K562 (cell line): ENCODE measurements at regions not wholly inside any gene's neighbourhood (a gene's known extent, or its start where the extent isn't known, plus 50 kb on each side); places are given as distances from the start of the nearest gene placed in this dataset.

Source experiments
- PTTG1 ChIP-seq: fragments of 450-650 bp; IDR thresholded peaks from 2 replicates; pipeline ENCODE4 v1.6.1; 2016; ENCODE audit warnings: low read depth, mild to moderate bottlenecking, missing genetic modification characterization, missing compliant biosample characterization
- SREBF1 ChIP-seq: fragments of 150-350 bp; IDR thresholded peaks from 2 replicates; pipeline ENCODE4 v1.6.1; 2014; ENCODE audit warnings: antibody characterized with exemption, low read depth, low read length, borderline replicate concordance
- TCF7L2 ChIP-seq: fragments of 150-350 bp; IDR thresholded peaks from 2 replicates; pipeline ENCODE4 v1.6.1; 2016; ENCODE audit warnings: low read depth, mild to moderate bottlenecking, low read length, moderate library complexity
- ZNF197 ChIP-seq: fragments of 200-800 bp; sonication (Bioruptor generic); IDR thresholded peaks from 2 replicates; pipeline ENCODE4 v1.6.1; 2016; ENCODE audit warnings: low read depth, missing genetic modification characterization, missing compliant biosample characterization
- ZNF318 ChIP-seq, 2 experiments: fragments of 450-650 bp; IDR thresholded peaks; 2 replicates each; pipeline ENCODE4 v1.6.1; 2016; ENCODE audit warnings: mild to moderate bottlenecking in 2 of 2, borderline replicate concordance in 1 of 2, low read depth in 1 of 2, moderate library complexity in 1 of 2
- ZNF586 ChIP-seq: fragments of 450-650 bp; formaldehyde crosslinking; conservative IDR thresholded peaks from 2 replicates; pipeline ENCODE4 v1.4.0; 2020; ENCODE audit warnings: mild to moderate bottlenecking, moderate library complexity

DNA sequence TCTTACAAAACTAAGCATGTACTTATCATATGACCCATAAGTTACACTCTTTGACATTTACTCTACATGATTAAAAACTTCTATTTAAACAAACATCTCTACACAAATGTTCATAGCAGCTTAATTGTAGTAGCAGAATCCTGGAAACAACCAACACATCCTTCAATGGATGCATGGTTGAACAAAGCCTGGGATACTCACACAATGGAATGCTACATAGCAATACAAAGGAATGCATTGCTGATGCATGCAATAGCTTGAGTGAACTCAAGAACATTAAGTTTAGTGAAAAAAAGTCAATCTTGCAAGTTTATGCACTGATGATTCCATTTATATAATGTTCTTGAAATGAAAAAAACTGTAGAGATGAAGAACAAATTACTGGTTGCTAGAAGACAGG is 686.9 kb downstream of the LRRIQ3 start (continued):
- TF ChIP-seq ZNF318 (IDR thresholded peaks at IDR 0.05; ENCODE audit: borderline replicate concordance in 1 of 2, low read depth in 1 of 2) (no peak), SREBF1 (no peak), ZNF586 (no peak), TCF7L2 (no peak), ZNF197 (CRISPR knock-in tag) (no peak), PTTG1 (tag) (no peak)
